ENCODE measurements at regions not wholly inside any gene's neighbourhood (a gene's known extent, or its start where the extent isn't known, plus 50 kb on each side); places are given as distances from the start of the nearest gene placed in this dataset.
"Not testable (repeated sequence)": the region's sequence is repeated elsewhere in the genome, so short reads cannot be mapped to it uniquely, and the experiment has no call there.

DNA sequence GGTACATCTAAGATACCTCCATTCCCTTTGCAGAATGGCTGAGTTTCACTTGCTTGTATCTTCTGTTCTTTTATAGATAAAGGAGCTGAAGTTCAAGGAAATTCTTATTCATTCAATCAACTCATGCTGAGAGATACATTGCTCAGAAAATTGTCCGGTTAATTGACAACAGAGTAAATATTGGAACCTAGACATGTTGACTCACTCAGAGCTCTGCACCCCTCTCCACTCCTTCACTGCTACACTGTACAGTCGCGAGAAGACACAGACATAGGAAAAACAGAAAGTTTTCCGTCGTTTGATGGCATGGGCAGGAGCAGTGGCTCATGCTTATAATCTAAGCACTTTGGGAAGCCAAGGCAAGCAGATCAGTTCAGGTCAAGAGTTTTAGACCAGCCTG is 690.5 kb upstream of the SOX9 start:
- no peak for DNase-seq (ENCODE audit: low spot score)

DNA sequence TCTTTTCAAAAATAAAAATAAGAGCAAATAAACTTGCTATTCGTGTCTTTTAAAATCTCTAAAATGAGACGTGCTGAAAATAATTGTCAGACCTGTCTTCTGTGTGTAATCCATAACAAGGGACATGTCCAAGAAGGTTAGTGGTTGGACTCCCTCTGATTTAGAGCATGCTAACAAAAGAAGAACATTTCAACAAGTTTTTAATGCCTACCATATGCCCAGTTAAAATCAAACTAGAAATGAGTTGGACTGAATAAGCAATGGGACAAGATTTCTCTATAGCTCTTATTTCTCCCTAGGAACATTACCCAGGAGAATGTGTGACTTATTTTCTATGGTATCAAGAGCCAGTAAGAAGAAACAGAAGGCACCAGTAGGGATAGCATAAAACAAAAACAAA is 689.7 kb upstream of the SOX9 start:
- no peak for DNase-seq (ENCODE audit: low spot score)

DNA sequence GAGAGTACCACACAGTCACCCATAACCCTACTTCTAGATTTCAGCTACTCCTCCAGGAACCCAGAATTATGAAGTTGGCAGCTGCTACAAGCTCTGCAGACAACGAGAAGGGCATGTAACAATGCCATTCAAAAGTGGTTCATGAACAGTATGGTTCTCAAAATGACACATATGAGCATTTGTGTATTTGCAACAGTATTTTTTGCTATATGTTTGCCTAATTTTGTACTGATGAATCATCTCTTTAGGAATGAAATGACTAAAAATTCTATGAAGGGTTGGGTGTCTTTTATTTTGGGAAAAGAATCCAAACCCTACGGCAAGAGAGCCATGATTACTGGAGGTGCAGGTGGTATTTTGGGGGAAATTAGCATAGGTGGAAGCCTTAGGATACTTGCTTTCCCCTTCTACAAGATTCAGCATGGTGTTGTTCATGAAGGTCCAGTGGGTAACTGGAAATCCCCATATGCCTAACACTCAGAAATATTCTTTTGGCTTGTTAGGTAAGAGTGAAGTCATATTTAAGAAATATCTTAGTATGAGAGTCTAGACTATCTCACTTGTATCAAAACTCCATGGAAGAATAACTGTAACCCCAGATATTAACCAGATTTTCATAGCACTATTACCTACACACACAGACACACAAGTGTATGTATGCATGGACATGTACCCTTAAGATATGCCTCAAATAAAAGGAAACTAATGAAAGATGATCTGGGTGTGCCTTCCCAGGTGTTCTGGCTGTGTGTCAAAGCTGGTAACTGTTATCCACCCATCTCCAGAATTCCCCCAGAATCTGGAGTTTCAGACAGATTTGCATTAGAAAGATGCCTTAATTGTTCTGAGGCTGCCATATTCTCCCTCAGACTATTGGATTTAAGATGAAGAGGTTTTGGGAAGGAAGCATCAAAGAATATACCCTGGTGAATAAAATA is 688.2 kb upstream of the SOX9 start:
- DNase-seq (ENCODE audit: low spot score): no peak

DNA sequence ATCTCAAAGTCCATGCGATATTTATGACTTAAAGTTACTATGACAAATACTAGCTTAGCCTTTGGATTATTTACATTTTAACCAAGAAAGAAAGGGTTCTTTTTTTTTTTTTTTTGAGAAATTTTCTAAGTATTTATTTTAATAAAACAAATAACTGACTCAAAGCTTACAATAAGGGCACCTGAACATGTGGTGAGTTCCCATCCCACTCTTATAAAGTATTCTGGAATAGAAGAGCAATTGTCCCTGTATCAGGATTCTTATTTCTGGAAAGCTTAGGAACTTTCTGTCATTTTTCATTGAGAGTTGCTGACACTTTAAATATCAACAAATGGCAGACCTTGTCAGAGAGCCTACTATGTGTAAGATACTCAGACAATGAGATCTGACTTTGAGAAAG is 686.1 kb upstream of the SOX9 start:
- DNase-seq (ENCODE audit: low spot score): no peak

DNA sequence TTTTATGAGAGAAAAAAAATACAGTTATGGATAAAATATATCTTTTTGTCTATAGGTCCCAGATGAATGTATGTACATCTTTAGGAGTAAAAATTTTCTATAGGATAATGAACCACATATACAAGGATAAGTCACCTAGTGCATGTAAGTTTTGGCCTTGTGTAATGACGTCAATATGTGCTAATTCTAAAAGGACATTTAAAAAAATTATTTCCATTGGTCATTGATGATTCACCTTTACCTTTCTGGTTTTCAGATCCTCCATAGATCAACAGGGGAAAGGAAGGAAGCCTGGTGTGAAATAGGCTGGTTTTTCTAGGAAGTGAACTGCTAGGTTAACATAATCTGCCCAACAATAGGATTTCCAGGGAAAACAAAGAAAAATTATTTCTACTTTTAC is 684.3 kb upstream of the SOX9 start:
- DNase-seq (ENCODE audit: low spot score): no peak

DNA sequence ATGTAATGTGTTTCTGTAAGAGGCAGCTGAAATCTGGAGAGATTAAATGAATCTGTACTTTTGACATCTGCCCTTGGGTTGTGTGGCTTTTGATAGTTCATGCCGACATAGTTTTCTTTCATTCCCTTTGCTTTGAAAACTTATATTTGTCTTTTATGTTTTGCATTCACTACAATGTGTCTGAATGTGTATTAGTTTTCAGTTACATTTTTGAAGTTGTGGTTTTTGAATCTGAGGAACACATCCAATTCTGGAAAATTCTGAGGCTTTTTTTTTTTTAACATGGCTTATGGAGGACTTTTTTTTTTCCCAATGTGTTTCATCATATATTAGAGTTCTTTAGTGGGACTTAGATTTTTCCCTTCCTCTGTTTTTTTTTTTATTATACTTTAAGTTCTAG is 683.7 kb upstream of the SOX9 start:
- DNase-seq (ENCODE audit: low spot score): no peak

DNA sequence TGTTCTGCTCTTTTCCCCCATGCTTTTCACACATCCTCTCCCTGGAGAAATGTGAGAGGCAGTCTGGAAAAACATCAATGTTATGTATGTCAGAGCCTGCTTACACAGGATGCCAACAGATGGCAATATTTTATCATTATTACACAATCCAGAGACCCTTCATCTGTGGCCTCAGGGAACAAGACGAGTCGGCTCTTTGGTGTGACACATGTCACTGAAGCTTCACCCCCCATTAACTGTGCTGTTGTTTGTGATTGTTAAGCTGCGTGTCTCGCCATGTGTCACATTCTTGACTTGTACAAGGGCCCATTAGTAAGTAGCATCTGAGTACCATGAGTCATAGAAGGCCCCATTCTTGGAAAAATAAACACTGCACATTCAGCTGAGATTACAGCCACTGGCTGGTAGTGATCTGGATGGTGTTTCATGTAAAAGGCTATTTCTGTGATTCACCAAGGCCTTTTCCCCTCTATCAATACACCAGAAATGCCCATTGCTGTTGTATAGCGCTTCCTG is 682.1 kb upstream of the SOX9 start:
- DNase-seq (ENCODE audit: low spot score): peak; percentile 98

DNA sequence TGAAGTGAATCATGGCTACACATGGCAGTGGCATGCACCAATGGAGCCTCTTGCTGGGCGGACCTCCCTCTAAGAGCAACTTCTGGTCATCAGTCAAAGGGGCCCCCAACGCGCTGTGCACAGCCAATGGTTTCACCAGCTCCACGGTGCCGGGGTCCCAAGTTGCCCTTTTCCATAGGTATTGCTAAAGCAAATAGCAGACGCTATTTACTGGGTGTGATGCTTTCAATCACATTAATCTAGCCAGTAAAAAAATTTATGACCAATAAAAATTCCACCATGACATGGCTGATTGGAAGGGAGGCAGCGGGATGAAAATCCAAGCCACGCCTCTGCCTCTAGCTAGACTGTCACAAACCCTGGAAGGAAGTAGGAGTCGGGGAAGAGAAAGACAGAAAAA is 680.3 kb upstream of the SOX9 start:
- peak; percentile 49 for DNase-seq (ENCODE audit: low spot score)

DNA sequence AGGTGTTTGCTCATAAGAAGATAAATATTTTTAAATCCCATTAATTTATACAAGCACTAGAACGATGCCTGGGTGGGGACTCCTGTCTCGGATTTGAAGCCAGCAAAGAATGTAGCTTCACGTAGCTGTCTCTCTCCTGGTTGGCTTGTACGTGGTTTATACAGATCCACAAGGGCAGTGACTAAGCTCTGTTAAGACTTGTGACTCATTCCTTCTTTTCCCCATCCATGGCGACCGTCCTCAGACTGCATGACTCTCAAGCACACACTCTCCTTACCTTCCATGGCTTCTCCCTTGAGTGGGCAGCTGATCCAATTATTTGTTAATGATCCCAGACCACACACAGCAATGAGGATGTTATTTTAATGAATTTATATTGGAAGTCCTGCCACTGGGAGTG is 679.7 kb upstream of the SOX9 start:
- peak; percentile 96 for DNase-seq (ENCODE audit: low spot score)

DNA sequence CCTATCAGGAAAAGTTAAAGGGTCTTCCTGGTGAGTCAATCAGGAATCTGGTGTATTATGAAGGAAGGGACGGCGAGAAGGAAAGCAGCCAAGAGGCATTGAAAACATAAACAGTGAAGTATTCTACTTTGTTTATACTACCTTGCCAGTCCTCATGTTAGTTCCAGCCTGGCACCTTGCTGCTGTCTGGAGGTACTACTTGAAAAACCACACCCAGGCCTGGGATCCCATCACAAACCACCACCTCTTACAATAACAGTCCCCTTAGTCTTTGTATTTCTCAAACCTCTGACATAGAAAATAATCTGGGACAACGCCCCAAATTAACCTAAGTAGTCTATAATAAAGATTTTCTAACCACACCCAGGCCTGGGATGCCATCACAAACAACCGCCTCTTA is 676.7 kb upstream of the SOX9 start:
- peak; percentile 80 for DNase-seq (ENCODE audit: low spot score)

DNA sequence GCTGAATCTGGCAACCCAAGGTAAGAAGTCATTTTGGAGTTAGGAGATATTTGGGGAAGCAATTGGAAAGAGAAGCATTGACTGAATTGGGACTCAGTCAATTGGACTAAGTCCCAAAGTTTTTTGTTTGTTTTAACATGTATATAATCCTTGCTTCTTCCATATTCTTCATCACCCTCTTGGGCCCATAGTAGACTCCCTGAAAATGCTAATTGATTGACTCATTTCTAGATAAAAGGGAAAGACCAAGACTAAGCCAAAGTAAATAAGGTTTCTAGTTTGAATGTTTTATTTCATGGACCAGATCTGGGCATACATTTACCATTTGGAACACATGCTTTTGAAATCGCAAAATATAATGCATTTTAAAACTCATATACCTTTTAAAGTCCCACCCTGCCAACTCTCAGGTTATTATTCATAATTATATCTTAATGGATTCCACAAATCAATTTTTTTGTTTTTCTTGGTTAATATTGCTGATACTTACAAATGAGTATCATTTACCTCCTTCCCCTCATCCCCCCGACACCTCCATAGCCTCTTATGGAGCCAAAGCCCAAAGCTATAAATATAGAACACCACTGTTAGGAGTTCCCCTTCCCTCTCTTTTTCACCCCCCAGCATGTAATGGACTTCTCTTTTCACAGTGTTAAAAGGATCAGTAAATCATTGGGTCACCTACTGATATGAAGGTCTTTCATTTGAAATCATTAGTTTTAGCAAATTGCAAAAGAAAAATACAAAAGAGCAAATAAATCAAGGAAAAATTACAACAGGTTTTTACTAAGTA is 674.0 kb upstream of the SOX9 start:
- DNase-seq (ENCODE audit: low spot score): no peak

DNA sequence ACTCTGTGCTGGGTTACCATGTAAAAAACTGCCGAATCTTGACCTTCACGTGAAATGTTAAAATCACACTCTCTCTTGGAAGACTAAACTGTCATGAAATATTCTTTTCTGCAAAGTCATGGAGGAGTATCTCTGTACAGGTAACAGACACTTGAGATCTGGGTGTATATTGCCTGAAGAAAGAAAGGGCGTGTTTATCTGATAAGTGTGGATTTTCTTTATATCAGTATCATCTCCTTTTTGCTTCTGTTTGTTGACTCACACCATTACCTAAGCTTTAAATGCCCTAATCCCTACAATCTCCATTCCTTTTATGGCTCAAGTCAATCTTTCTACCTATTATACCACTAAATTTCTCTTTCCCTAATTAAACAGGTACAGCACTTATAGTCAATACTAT is 673.2 kb upstream of the SOX9 start:
- DNase-seq (ENCODE audit: low spot score): no peak

DNA sequence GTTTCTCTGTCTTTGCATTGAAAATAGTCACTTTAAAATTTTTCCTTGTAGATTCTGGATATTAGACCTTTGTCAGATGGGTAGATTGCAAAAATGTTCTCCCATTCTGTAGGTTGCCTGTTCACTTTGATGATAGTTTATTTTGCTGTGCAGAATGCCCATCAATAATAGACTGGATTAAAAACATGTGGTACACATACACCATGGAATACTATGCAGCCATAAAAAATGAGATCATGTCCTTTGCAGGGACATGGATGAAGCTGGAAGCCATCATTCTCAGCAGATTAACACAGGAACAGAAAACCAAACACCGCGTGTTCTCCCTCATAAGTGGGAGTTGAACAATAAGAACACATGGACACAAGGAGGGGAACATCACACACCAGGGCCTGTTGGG is 670.2 kb upstream of the SOX9 start:
- DNase-seq (ENCODE audit: low spot score): not testable (repeated sequence)

DNA sequence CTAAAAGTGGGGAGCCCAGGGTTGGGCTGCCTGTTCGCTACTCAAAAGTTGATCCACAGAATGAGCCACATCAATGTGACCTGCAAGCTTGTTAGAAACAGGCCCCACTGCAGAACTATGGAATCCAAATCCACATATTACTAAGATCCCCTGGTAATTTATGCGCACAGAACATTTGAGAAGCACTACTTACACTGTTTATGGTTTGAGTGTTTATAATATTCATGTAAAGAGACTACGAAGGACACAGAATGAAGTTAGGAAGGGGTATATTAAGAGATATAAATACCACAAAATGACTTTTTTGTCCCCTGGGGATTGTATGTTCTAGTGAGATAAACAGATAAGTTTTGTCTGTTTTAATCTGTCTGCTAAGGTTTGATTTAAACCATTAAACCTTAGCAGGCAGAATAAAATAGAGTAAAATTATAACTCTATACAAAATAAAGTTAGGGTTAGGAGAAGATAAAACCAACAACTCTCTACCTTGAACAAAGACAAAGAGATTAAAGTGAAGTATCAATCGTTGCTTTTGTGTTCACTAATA is 666.9 kb upstream of the SOX9 start:
- no peak for DNase-seq (ENCODE audit: low spot score)

DNA sequence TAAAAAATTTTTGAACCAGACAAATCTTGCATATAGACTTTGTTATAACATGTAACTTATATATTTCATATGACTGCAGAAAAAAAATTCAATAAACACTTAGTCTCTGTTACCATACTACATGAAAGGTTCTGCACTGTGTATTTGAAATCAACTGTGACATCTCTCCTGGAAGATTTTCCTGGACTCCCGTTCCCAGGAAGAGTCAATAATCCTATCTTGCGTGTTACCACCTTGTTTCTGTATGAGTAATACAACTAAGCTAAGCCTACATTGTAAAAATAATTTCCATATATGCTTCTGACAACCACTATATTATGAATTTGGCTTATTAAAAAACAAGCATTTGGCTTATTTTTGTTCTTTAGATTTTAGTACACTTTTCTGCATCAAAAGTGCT is 665.6 kb upstream of the SOX9 start:
- DNase-seq (ENCODE audit: low spot score): no peak

DNA sequence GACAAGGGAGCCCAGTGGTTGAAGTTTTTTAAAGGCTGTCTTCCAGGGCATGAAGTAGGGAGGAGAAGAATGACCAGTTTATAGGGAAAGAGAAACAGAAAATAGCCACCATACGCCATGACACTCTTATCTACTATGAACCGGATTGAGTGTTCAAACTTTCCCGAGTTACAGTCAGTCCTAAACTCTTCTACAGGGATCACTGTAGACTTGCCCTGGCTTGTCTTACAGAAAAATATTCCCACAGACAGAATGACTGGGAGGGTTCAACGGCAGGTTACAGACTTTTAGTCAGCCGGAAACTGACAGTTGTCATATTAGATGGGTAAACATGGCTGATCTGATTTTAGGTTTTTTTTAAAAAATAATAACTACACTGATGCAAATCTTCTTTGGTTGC is 662.5 kb upstream of the SOX9 start:
- DNase-seq (ENCODE audit: low spot score): no peak

DNA sequence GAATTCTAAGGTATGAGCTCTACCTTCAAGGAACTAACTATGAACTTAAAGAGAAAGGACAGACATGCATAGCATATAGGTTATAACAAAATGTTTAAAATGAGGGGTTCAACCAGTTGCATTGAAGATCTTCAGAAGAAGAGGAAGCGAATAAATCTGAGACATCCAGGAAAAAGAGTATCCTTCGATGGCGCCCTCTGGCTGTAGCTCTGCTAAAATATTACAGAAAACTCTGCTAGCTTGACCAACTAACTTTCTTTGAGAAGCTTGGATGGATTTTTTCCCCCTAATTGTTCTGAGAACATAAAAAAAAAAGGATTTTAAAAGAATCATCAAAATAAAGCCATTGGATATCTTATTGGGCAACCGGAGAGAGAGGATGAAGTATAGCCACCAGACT is 659.9 kb upstream of the SOX9 start:
- DNase-seq (ENCODE audit: low spot score): peak; percentile 20

DNA sequence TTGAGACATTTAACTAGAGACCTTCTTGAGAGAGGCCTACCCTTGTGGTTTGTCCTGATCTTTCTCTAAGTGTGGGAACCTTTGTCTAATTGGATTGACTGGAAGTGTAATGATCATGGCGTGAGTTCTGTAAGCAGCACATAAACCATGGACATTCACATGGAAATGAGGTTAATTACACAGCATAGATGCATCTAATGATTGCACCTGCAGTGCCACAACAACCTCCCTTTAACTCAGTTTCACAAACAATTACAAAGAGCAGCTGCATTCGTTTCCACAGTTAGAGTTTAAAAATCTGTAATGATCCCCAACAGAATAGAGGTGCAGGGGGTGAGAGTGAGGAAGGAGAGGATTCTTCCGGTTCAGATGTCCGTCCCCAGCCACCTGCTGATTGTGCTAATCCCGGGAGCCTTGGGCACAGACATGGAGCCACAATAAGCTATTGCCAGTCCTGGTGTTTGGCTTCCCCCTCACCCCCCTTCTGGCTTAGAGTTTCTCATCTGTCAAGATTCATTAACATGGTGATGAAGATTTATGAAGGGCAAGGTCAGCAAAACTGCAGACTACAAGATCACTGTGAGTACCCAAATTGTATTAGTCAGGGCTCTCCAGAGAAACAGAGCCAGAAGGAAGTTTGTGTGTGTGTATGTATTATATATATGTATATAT is 659.2 kb upstream of the SOX9 start:
- no peak for DNase-seq (ENCODE audit: low spot score)

DNA sequence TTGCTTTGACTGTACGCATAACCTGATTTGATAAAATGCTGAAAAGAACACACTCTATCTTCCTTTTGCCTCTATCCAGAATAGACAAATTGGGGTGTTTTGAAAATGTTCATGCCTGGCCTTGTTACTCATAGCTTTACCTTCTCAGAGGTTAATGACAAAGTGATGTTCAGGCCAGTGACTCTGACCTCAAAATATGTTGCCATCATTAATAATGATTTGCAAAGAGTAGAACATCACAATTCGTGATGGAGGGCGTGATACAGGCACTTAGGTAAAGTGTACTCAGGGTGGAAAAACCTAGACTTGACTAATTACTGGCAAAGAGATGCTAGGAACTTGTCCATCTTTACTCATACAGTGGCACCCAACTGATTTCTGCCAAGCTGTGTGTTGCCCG is 656.6 kb upstream of the SOX9 start:
- no peak for DNase-seq (ENCODE audit: low spot score)

DNA sequence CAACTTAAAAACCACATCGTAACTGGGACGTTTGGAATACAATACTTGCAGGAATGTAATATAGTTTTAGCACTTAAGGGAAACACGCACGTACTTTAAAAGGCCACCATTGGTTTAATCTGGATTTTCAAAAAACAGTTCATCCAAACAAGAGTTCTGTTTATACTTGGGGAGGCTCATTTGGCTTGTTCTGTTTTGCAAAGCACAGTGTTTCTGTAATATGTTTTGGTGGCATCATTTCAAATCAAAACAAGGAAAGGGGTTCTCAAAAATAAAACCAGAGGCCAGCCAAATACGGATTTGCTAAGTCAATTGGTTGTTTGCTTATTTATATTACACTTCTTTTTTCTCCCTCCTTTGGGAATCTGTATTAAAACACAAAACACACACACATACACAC is 656.1 kb upstream of the SOX9 start:
- DNase-seq (ENCODE audit: low spot score): no peak

DNA sequence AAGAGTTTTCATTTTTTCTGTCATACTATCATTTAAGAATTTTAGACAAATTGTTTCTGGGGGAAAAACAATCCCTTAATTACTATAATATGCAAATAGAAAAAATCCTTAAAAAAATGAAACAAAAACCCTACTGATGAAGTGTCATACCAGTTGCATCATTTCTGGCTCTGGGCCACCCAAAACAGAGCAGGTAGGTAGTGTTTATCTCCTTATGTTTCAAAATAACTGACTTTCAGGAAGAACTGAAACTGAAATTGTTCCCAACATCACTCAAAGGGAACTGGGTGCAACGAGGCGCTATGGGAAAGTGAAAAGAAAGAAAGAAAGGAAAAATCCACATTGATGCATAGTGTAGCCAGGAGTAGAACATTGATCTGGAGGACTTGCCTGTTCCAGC is 653.1 kb upstream of the SOX9 start:
- DNase-seq (ENCODE audit: low spot score): no peak

DNA sequence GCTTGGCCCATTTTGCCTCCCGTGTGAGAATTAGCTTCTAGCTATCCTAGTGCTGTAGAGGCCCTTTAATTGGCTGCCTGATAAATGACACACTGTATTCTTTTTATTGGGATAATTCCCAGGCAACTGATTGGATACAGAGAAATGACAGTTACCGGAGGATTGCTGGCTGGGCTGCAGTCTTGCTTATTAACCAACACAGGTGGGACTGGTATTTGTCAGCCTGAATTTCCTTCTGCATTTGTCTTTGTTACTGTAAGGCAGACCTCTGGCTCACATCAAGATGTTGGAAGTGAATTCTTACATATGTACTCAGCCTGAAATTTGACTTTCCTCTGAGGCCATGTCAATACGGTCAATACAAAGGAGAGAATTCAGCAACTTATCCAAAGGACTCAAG is 650.8 kb upstream of the SOX9 start:
- no peak for DNase-seq (ENCODE audit: low spot score)

Measured in H4 (cell line).